ENCODE measurements at regions not wholly inside any gene's neighbourhood (a gene's known extent, or its start where the extent isn't known, plus 50 kb on each side); places are given as distances from the start of the nearest gene placed in this dataset.

DNA sequence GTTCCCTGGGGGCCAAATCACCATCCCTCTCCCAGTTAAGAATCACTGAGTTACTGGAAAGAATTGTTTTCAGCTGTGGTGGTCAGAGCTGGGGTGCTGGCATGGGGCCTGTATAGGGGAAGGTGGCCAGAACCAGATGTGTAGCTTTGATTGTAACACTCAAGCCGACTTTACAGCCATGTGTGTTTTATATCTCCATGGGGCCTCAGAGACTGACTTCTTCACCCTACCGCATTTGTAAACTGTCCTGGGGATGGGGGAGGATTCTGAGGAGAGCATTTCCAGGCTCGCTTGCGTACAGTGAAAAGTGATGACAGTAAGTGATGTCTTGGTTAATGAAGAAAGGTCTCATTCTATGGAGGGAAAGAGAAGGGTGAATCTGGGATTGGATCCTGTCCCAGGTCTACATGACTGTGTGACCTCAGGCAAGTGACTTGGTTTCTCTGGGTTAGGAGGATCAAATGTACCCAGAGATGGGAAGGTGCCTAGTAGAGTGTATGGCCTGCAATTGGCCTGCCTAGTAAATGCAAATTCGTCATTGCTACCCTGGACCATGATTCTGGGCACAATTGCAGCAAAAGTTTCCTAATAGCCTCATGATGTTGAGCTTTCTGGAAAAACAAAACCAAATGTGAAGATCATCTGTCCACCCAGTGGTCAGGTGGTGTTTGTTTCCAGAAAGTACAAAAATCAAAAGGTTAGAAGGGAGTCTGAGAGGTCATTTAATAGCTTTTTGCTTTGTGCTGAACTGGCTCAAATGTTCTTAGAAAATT is 49.7 kb upstream of the RCC2 start:
- DNase-seq (ENCODE audit: extremely low spot score in 2 of 2) = peak in 1 of 2 donors; percentile 91
- no peak for TF ChIP-seq POLR2A (IDR thresholded peaks at IDR 0.05)
- TF ChIP-seq, protein P1, sequence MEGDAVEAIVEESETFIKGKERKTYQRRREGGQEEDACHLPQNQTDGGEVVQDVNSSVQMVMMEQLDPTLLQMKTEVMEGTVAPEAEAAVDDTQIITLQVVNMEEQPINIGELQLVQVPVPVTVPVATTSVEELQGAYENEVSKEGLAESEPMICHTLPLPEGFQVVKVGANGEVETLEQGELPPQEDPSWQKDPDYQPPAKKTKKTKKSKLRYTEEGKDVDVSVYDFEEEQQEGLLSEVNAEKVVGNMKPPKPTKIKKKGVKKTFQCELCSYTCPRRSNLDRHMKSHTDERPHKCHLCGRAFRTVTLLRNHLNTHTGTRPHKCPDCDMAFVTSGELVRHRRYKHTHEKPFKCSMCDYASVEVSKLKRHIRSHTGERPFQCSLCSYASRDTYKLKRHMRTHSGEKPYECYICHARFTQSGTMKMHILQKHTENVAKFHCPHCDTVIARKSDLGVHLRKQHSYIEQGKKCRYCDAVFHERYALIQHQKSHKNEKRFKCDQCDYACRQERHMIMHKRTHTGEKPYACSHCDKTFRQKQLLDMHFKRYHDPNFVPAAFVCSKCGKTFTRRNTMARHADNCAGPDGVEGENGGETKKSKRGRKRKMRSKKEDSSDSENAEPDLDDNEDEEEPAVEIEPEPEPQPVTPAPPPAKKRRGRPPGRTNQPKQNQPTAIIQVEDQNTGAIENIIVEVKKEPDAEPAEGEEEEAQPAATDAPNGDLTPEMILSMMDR (IDR thresholded peaks at IDR 0.05) = no peak
- TF ChIP-seq POLR2AphosphoS5 (IDR thresholded peaks at IDR 0.05; ENCODE audit: insufficient read depth in 1 of 2, low read depth in 1 of 2) = peak in 1 of 2 donors; percentile 47
- no peaks in the 10 kb centered on the region for H3K9me3 ChIP-seq
- H3K36me3 ChIP-seq = no peaks in the 10 kb centered on the region
- peaks cover 12% of the 10 kb centered on the region for H3K4me1 ChIP-seq
- no peak overlapping the region for H3K4me3 ChIP-seq
- H3K27ac ChIP-seq = peak overlapping the region; percentile 66
- H3K27me3 ChIP-seq = no peaks in the 10 kb centered on the region
- intact Hi-C loops (cut with DNase I) = loop anchor here (5.0 kb wide), 1 partner anchor 72 kb away; no protein-coding TSS in a partner anchor

Measured in vagina (tissue), 2 donors.